ENCODE measurements at regions not wholly inside any gene's neighbourhood (a gene's known extent, or its start where the extent isn't known, plus 50 kb on each side); places are given as distances from the start of the nearest gene placed in this dataset.

DNA sequence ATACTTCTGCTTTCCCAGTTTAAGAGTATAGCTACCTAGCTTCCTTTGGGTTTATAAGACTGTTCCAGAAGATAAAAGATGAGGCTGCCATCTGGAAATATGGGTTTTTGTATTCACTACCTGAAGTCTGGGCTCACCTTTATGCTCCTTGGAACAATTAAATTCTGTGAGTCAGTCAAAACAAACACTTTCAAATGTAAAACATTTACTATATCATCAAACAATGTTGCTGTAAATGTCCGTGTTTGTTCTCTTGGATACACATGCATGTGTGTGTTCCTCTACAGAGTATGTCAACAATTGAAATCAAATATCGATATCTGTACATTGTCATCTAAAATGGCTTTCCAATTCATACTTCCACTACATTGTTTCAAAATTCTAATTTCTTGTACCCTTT is 525.6 kb downstream of the MDFIC start:
- no peak for DNase-seq

DNA sequence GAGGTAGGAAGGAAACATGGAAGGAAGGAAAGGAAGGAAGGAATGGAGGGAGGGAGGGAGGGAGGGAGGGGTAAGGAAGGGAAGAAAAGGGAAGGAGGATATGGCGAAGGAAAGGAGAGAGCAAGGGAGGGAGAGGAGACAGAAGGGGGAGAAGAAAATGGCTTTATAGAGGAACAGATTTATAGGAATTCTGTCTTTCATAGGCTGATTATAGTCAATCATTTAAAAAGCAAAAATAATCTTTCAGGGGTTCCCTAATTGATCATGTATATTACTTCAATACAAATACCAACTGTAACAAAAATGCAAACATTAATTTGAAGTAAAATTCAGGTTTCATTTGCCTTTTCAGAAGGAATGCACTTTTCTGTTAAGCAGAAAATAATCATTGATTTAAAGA is 519.1 kb downstream of the MDFIC start:
- DNase-seq, result no peak

DNA sequence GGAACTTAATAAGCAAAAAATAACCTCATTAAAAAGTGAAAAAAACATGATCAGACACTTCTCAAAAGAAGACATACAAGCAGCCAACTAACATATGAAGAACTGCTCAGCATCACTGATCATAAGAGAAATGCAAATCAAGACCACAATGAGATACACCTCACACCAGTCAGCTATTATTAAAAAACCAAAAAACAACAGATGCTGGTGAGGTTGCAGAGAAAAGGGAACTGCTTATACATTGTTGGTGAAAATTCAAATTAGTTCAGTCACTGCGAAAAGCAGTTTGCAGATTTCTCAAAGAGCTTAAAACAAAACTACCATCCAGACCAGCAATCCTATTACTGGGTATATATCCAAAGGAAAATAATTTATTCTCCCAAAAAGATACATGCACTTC is 513.3 kb downstream of the MDFIC start:
- no peak for DNase-seq

DNA sequence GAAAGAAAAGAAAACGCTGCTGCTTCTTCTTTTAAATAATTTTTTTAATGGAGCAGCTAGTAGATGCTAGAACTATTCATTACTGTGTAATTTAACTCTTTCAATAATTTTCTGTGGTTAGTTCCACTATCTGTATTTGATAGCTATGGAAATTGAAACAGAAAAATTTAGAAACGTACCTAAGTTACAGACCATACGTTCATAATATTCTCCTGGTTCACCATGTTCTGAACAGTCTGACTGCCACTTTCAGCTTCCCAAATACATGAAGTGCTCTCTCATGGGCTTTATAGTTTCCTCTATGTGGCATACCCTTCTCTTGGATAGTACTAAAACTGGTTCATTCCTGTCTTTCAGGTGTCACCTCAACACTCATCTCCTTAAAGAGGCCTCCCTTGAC is 508.0 kb downstream of the MDFIC start:
- no peak for DNase-seq

DNA sequence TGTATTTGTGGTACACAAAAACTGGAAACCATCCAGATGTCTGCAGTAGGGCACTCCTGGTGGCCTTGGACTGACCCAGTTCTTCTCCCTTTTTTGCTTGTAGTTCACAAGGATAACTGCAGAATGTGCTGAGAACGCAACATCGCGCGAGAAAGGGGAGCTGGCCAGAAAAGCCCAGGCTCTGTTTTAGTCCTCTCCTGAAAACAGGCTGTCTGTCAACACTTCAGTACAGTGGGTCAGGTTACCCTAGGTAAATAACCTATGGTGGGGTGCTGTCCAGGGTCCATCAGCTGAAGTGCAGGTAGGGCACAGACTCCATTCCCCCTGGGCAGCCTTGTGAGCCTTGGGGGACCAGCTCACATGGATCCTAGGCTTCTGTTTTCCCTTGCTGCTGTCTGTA is 495.8 kb downstream of the MDFIC start:
- DNase-seq, result no peak

DNA sequence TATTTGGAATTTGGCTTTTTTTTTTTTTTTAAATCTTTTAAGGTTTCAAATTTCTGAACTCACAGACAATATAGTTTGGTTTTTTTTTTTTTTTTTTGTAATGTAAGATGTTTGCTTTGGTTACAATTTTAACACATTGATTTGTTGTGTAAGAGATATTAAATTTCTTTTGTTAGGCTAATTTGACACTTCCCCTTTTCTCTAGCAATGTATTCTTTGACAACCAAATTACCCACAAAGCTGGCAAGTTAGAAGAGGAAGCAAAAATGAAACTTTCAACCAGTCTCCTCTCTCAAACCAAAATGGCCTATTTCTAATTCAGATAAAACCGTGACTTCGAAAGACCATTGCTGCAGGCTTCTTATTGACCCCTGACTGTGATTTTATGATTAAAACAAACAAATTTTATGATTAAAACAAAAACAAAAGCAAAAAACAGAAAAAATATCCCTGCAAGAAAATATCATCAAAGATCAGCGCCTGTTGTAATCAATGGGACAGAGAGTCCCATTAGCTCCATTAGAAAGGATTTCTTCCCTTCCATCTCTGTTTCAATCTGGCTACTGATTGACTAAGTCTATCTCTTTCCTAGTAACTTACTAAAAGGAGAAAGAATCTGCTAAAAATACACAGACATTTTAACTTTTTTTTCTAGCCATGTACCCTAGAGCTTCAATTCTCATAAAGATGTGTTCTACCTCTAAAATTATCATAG is 489.2 kb downstream of the MDFIC start:
- peak; percentile 58 for DNase-seq

DNA sequence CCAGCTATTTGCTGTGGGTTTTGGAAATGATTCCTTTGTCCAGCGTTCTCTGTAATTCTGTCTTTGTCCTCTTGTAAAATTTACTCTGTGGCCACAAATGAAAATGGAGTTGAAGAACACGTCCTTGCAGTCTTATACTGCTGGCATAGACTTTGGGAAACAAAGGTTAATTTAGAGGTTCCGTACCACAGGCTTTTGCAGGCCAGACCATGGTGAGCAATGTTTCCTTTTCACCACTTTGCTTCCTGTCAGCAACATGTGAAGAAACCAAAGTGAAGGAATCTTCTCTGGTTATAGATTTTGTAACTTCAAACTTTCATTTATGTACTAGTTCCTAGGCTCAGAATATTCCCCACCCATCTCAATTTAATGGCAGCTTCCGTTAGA is 488.5 kb downstream of the MDFIC start:
- DNase-seq, result no peak

DNA sequence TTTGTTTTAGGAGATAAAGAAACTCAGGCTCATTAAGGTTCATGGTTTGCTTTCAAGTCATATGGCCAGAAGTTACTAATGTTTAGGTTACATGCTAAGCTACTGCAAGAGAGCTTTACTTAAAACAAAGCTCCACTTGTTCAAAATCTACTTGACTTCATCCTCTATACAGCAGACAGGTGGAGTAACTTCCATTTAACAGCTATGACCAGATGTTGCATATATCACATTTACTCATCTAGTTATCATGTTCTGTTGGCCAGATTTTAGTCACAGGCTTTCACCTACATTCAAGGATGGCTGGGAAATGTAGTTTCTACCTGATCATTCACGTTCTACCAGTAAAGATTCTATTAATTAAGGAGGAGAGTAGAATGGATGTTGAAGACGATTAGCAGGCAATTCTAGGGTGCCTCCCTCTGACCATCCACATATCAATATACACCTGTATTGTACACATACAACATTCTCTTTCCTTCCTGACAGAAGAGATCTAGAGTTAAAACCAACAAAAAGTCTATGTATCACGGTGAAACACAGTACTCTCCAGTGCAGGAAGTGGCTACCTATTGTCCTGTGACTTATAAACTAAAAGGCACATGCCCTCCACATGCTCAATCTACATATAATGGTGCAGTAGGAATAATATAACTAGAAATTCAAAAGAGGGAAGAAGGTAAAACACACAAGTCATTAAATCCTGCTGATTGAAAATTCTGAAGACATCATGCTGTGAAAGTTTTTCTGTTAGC is 488.0 kb downstream of the MDFIC start:
- no peak for DNase-seq

DNA sequence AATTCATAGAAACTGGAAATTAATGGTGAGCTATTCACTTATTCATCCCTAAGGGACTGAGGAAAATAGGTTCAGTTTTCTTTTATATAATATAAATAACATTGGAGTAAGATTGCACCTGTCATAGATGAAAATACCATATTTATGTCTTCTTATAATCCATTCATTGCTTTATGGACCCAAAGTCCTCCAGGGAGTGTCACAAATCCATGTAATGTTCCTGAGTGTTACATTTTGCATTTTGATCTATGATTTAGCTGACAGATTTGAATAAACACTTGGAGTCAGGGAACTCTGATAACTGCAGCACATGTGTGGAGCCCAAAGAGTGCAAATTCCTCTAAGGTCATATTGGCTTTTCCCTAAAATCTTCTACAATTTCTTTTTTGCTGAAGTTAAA is 484.3 kb downstream of the MDFIC start:
- no peak for DNase-seq

DNA sequence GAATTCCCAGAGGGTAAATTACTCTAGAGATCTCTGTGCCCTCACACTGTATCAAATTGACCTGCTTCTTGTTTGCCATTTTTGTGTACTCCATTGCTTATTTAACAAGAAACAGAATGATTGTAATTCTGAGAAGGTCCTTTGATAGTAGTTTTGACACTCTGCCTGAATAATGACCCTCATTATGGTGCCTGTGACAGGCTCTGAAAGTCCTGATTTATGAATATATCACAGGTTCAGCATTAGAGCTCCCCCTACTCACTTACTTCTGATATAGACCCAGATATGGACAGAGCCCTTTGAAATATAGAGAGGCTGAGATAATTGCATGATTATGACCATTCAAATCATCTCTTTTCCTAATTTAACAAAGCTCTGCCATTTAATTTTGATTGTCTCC is 465.2 kb downstream of the MDFIC start:
- no peak for DNase-seq

DNA sequence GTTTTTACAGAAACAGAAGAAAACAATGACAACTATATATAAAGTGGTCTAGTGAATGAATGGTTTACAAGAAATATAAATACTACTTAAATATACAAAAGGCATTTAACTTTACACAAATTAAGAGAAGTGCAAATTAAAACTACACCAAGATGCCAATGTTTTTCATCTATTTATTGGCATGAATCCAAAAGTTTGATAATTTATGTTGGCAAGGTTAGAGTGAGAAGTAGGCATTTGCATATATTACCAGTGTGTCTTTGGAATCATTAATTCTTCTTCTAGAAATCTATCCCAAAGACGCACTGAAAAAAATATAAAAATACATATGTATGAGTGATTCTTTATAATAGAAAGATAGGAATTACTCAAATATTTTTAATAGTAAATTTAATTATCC is 457.4 kb downstream of the MDFIC start:
- no peak for DNase-seq

DNA sequence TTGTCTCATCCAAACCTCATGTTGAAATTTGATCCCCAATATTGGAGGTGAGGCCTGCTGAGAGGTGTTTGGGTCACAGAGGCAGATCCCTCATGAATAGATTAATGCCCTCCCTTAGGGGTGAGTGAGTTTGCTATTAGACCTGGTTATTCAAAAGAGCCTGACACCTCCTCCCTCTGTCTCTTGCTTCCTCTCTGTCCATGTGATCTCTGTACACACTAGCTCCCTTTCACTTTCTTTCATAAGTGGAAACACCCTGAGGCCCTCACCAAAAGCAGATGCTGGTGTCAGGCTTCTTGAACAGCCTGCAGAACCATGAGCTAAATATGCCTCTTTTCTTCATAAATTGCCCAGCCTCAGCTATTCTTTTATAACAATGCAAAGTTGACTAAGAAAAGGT is 447.1 kb downstream of the MDFIC start:
- DNase-seq, result no peak

DNA sequence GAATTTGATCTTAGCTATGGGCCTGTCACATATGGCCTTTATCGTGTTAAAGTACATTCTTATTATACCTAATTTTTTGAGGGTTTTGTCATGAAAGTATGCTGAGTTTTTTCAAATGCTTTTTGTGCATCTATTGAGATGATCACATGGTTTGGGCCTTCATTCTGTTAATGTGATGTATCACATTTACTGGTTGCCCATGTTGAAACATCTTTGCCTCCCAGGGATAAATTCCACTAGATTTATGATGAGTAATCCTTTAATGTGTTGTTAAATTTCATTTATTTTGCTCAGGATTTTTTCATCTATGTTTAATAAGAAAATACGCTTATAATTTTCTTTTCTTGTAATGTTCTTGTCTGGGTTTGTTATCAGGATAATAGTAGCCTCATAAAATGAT is 442.0 kb downstream of the MDFIC start:
- no peak for DNase-seq

DNA sequence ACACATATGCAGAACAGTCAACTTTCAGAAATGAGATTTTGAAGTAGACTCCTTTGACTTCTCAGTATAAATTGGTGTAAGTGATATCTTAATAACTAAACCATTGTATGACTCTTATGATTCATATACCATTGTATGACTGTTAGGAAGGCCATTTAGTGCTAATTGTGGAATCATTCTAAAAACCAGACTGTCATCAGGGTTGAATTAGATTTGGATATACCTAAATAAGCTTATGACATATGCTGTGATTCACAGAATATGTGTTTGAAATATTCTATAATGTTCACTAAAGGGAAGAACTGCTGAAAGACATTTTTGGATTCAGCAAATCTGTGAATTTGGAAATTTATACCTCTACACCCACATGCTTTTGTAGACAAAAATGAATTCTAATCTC is 438.1 kb downstream of the MDFIC start:
- no peak for DNase-seq

DNA sequence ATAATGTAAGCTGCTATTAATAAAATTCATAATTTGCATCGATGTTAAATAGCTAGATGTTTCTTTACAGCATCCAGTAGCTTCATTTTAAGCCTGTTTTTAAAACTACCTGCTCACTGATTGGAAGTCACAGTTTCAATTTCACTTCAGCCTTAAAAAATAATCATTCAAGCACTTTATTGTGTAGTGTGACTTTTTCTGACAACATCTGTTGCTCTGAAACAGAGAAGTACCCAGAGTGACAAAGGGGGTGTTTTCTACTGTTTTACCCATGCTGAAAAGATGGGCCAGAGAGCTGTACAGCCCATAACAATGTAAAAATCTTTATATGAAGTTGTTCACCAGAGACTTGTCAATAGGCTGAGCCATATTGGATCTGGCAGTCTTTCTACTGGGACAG is 437.2 kb downstream of the MDFIC start:
- DNase-seq, result no peak

DNA sequence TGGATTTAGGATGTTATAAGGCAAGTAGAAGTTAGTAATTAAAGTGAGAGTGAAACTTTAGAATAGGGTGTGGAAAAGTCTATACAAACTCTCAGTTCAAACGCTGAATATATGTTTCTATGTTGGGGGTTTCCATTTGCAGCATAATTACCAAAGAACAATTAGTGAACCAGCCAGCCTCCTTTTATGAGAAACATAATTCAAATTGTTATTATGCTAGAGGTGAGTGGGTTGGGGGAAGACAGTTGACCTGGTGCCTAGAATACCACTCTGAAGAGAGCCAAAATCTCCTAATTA is 435.8 kb downstream of the MDFIC start:
- no peak for DNase-seq

DNA sequence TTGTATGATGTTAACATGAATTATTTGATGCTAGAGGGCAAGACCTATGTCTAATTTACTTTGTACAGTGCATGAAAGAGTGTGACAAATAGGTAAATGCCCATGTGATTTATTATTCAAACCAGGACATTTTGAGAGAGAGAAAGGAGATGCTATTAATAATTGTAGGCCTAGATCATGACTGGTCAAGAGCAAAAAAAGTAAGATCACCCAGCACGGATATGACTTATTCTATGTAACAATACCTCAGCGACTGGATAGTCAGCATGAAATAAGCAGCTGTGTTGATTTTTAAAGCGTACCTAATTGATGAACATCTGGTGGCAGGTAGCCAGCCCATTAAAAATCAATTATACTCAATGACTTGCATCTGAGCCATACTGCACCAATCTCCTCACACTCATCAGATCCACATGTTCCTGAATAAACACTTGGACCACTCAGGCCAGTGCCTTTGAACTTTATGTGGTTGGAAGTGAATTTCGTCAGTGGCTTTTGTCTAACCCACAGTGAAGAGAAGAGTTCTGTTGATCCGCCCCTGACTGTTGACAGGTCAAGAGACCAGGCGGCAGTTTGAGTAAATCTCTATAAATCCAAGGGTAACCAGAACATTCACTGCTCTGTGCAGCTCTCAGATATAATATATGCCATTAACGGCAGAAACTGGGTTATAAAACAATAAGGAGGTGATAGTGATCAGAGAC is 435.3 kb downstream of the MDFIC start:
- no peak for DNase-seq

DNA sequence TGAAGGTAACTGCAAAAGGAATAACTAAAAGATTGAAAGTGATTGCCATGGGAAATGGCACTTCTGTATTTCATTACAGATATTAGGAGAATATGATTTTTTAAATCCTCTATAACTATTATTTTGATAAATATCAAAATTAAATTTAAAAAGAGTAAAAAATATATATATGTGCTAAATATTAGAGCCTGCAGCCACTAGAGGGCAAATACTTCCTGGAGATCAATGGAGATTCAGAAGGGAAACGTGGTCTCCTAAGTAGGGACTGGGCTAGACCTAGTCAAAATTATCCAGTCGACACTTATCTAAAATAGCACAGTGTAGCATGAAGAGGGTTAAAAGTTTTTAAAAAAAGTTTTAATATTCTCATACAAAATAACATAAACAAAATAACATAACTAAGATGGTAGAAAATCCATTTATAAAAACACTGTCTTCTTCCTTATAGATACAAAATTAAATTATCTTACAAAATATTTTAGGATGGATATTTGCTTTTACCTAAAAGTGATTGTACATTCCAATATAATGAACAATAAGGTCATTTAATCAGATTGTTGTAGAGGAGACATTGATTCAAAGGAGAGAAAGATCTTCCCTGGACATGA is 434.3 kb downstream of the MDFIC start:
- DNase-seq, result no peak

DNA sequence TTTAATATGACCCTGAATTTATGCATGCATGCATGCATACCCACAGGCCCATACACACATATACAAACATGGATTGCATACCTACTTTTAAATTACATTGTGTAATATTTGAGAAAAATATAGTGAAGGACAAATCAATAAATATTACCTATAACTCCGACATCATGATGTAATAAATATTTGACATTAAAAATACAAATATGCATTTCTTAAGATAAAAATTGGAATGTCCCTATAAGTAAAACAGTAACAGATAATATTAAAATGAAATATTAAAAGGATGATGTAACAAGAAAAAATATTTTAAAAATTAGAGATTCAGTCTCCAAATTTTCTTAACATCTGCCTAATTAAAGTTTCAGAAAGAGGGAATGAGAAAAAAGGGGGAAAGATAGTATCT is 433.0 kb downstream of the MDFIC start:
- no peak for DNase-seq

DNA sequence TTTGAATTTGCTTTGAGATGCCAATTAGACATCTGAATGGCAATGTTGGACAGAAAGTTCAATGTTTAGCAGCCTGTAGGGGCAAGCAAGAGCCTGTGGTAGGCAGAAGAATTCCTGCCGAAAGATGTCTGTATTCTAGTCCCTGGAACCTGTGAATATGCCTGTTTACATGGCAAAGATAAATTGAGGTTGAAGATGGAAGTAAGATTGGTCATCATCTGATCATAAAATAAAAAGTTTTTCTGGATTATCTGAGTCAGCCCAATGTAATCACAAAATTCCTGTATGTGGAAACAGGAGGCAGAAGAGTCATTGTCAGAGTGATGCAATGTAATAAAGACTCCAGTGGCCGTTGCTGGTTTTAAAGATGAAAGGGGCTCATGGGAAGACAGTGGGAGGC is 430.5 kb downstream of the MDFIC start:
- DNase-seq, result no peak

DNA sequence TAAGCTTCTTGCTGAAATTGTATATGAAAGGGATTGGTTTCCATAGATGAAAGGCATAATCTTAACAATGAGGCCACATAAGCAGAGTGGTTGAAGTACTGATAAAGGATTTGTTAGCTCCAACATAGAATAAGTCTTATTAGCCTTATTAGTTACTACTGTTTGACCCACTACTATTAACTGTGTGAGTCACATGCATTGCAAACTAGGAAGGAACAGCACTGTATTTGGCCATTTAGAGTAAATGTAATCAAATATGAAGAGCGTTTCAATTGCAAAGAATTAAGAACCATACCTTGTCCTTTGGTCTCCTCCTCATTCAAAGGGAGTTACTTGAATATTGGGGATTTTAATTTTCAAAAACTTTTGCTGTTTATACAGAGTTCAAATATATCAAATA is 428.9 kb downstream of the MDFIC start:
- no peak for DNase-seq

DNA sequence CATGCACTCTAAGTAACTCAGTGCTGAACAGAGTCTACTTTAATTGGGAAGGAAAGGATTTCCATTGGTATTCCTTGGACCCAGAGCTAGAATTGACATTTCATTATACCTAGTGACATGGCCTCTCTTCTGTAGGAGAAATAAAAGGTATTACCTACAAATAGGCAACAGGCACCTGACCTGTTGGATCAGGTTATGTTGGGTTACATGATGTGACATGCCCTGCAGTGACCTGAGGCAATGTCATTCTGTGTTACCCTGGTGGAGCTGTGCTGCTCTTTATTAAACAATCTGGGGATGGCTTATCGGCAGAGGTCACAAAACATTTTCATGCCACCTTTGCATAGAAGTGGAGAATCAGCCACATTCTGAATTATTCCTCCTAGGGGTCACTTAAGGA is 427.7 kb downstream of the MDFIC start:
- DNase-seq, result no peak

DNA sequence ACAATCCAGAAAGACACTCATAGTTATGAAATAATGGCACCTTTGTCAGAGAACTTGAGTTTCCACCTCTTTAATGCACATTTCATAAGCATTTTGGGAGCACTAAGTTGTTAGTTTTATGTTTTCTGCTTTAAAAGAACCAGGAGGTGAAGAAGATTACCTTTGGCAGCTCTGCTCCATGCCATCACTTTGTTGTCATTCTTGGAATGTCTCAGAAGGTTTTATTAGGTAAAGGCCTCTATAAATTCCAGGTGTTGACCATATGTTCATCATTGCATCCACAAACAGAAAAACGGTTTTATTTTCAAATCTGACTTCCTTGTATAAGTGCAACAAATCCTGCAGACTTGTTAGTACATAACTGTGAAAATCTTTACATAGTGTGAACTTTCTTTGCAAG is 424.8 kb downstream of the MDFIC start:
- no peak for DNase-seq

DNA sequence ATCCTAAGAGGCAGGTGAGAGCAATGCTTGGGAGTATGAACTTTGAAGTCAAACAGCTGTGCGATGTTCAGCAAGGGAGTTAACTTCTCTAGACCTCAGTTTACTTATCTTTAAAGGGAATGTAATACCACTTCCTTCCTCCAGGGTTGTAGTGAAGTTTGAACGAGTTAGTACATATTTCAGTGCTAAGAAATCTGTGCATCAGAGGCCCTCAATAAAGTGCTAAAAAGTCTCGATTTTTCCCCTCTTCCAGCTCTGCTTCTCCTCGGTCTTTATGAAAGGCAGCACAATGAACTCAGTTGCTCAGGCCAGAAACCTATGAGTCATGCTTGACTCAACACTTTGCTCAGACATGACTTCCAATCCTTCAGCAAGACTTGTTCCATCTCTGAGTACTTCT is 418.9 kb downstream of the MDFIC start:
- no peak for DNase-seq
